Lower leg skin (tissue), 3 donors: ENCODE measurements at regions not wholly inside any gene's neighbourhood (a gene's known extent, or its start where the extent isn't known, plus 50 kb on each side); places are given as distances from the start of the nearest gene placed in this dataset.
"Not testable (repeated sequence)": the region's sequence is repeated elsewhere in the genome, so short reads cannot be mapped to it uniquely, and the experiment has no call there.

Experiments
- CTCF ChIP-seq, 3 donors: fragments of 450-650 bp; IDR thresholded peaks; one replicate each; pipeline ENCODE4 v1.5.1; 2016; ENCODE audit warnings: antibody characterized with exemption in 3 of 3, mild to moderate bottlenecking in 3 of 3, moderate library complexity in 2 of 3
- POLR2A ChIP-seq, 2 donors: fragments of 450-650 bp; IDR thresholded peaks; one replicate each; pipeline ENCODE4 v1.6.1; 2016 to 2017; ENCODE audit warnings: antibody characterized with exemption in 2 of 2, mild to moderate bottlenecking in 1 of 2, moderate library complexity in 1 of 2

GRCh38 chr1:96617375-96617774 lies 104.2 kb upstream of the PTBP2 start:
- TF ChIP-seq CTCF, POLR2A (IDR thresholded peaks at IDR 0.05): not testable (repeated sequence)
